Prostate gland (tissue), 2 donors: ENCODE measurements at regions not wholly inside any gene's neighbourhood (a gene's known extent, or its start where the extent isn't known, plus 50 kb on each side); places are given as distances from the start of the nearest gene placed in this dataset.

Experiments used
- POLR2A ChIP-seq: fragments of 450-650 bp; IDR thresholded peaks from one replicate; pipeline ENCODE4 v1.6.1; 2016; ENCODE audit warnings: antibody characterized with exemption, mild to moderate bottlenecking
- POLR2AphosphoS5 ChIP-seq: sonication (generic); formaldehyde crosslinking; IDR thresholded peaks from one replicate; pipeline ENCODE4 v1.6.1; 2017; ENCODE audit warnings: antibody characterized with exemption
- TF ChIP-seq, protein P1 (sequence below), 4 experiments: fragments of 200-600 bp in 2 of 4; fragments of 450-650 bp in 2 of 4; sonication (generic) in 2 of 4; IDR thresholded peaks; 1 replicate in 3 of 4; 2 replicates in 1 of 4; pipeline ENCODE4 v1.5.1; 2016 to 2019; ENCODE audit warnings: antibody characterized with exemption in 4 of 4, mild to moderate bottlenecking in 2 of 4, moderate library complexity in 2 of 4

DNA sequence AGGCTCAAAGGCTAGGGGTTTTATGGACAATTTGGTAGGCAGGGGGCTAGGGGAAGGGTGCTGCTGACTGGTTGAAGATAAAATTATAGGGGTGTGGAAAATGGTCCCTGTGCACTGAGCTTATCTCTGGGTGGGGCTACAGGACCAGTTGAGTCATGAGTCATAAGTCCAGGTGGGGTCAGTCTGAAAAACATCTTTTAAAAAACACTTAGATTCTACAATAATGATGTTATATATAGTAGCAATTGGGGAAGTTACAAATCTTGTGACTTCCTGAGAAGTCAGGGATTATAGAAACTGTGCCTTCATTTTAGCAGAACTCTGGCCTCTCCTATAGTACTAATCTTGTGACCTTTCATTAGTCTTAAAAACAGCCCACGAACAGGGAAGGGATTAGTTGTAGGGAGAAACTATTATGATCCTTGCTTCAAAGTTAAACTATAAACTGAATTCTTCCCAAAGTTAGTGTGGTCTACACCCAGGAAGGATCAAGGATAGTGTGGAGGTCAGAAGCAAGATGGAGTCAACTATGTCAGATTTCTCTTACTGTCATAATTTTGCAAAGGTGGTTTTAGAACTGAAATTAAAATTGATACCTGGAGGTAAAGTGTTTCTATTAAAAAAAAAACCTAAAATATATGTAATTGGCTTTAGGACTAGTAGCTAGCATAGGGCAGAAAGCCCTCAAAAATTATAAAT is 130.1 kb downstream of the P2RY1 start:
- TF ChIP-seq POLR2A (no peak), POLR2AphosphoS5 (no peak)
- TF ChIP-seq, protein P1, sequence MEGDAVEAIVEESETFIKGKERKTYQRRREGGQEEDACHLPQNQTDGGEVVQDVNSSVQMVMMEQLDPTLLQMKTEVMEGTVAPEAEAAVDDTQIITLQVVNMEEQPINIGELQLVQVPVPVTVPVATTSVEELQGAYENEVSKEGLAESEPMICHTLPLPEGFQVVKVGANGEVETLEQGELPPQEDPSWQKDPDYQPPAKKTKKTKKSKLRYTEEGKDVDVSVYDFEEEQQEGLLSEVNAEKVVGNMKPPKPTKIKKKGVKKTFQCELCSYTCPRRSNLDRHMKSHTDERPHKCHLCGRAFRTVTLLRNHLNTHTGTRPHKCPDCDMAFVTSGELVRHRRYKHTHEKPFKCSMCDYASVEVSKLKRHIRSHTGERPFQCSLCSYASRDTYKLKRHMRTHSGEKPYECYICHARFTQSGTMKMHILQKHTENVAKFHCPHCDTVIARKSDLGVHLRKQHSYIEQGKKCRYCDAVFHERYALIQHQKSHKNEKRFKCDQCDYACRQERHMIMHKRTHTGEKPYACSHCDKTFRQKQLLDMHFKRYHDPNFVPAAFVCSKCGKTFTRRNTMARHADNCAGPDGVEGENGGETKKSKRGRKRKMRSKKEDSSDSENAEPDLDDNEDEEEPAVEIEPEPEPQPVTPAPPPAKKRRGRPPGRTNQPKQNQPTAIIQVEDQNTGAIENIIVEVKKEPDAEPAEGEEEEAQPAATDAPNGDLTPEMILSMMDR (IDR thresholded peaks at IDR 0.05), result no peak
